BLaER1 treated with 17β-estradiol and CSF1 and Interleukin-3, amounts not matched to agents 10 nM and 100 nM (cell line): ENCODE measurements at regions not wholly inside any gene's neighbourhood (a gene's known extent, or its start where the extent isn't known, plus 50 kb on each side); places are given as distances from the start of the nearest gene placed in this dataset.

Experiments
- H3K27ac ChIP-seq, 11 experiments: shearing (Covaris generic); formaldehyde crosslinking; 2 replicates each; pipeline ENCODE4 v1.8.1; 2022
- H3K27me3 ChIP-seq, 11 experiments: shearing (Covaris generic); formaldehyde crosslinking; 2 replicates each; pipeline ENCODE4 v1.8.1; 2022
- H3K36me3 ChIP-seq, 11 experiments: shearing (Covaris generic); formaldehyde crosslinking; 2 replicates each; pipeline ENCODE4 v1.8.1; 2022
- H3K4me1 ChIP-seq, 10 experiments: shearing (Covaris generic); formaldehyde crosslinking; 2 replicates each; pipeline ENCODE4 v1.8.1; 2022
- H3K4me2 ChIP-seq, 11 experiments: shearing (Covaris generic); formaldehyde crosslinking; 2 replicates each; pipeline ENCODE4 v1.8.1; 2022
- H3K4me3 ChIP-seq, 10 experiments: shearing (Covaris generic); formaldehyde crosslinking; 2 replicates each; pipeline ENCODE4 v1.8.1; 2022
- H3K9ac ChIP-seq, 11 experiments: shearing (Covaris generic); formaldehyde crosslinking; 2 replicates each; pipeline ENCODE4 v1.8.1; 2022
- H3K9me3 ChIP-seq, 11 experiments: shearing (Covaris generic); formaldehyde crosslinking; replicated peaks in 1 of 11; 2 replicates each; pipeline ENCODE4 v1.8.1; 2022
- H4K20me1 ChIP-seq, 11 experiments: shearing (Covaris generic); formaldehyde crosslinking; 2 replicates each; pipeline ENCODE4 v1.8.1; 2022
- Cebpa-rat ChIP-seq, 11 experiments: shearing (Covaris generic); IDR thresholded peaks; 2 replicates each; pipeline ENCODE4 v1.8.1; 2022

GRCh38 chrX:124212622-124213021 is 119.8 kb upstream of the TEX13D start:
- peak overlapping the region in 10 of 11 experiments; percentile 5 to 53 (median 27); a peak in 13 of 22 replicates for H3K4me2 ChIP-seq
- peaks cover 41 to 60% (median 53%) of the 10 kb centered on the region in 10 experiments for H3K4me1 ChIP-seq
- peaks cover 51 to 87% (median 75%) of the 10 kb centered on the region in 11 experiments for H3K27me3 ChIP-seq
- no peak overlapping the region for H3K4me3 ChIP-seq
- H3K9ac ChIP-seq: no peak overlapping the region
- no peaks in the 10 kb centered on the region; a peak in 1 of 22 replicates for H4K20me1 ChIP-seq
- no peaks in the 10 kb centered on the region for H3K36me3 ChIP-seq
- no peaks in the 10 kb centered on the region for H3K9me3 ChIP-seq
- H3K27ac ChIP-seq: peak overlapping the region in 8 of 11 experiments; percentile 10 to 68 (median 48); a peak in 9 of 22 replicates
- TF ChIP-seq Cebpa-rat (IDR thresholded peaks at IDR 0.05): peak in 8 of 11 experiments; percentile 27 to 67 (median 51); a peak in 8 of 22 replicates

GRCh38 chrX:124215786-124216185 is 116.7 kb upstream of the TEX13D start:
- Histone ChIP-seq H3K4me2 (peak overlapping the region in 8 of 11 experiments; percentile 70 to 84 (median 73); a peak in 13 of 22 replicates), H3K9ac (no peak overlapping the region)
- TF ChIP-seq Cebpa-rat (IDR thresholded peaks at IDR 0.05): no peak

GRCh38 chrX:124216396-124217115 is 115.9 kb upstream of the TEX13D start:
- peaks cover 75 to 92% (median 89%) of the 10 kb centered on the region in 11 experiments for H3K27me3 ChIP-seq
- H4K20me1 ChIP-seq: no peaks in the 10 kb centered on the region; a peak in 1 of 22 replicates
- H3K9ac ChIP-seq: peak overlapping the region in 10 of 11 experiments; percentile 59 to 86 (median 77); a peak in 19 of 22 replicates
- peak overlapping the region; percentile 70 to 84 (median 73) for H3K4me2 ChIP-seq
- no peaks in the 10 kb centered on the region for H3K36me3 ChIP-seq
- 0 out of 20 replicates have a peak overlapping the region, but pooled peaks of 1 of the 10 experiments have one; percentile 5 for H3K4me3 ChIP-seq
- H3K9me3 ChIP-seq: peaks cover 0 to 11% (median 8%) of the 10 kb centered on the region in 11 experiments; a peak in 14 of 22 replicates
- no peak for TF ChIP-seq Cebpa-rat (IDR thresholded peaks at IDR 0.05)
- peak overlapping the region; percentile 42 to 94 (median 90); a peak in 21 of 22 replicates for H3K27ac ChIP-seq
- H3K4me1 ChIP-seq: peaks cover 49 to 75% (median 60%) of the 10 kb centered on the region in 10 experiments

More at GRCh38 chrX:124215786-124216185, 116.7 kb upstream of the TEX13D start:
- H4K20me1 ChIP-seq: no peaks in the 10 kb centered on the region; a peak in 1 of 22 replicates
- peaks cover 49 to 75% (median 60%) of the 10 kb centered on the region in 10 experiments for H3K4me1 ChIP-seq
- peaks cover 67 to 92% (median 83%) of the 10 kb centered on the region in 11 experiments for H3K27me3 ChIP-seq
- H3K27ac ChIP-seq: peak overlapping the region in 9 of 11 experiments; percentile 8 to 94 (median 91); a peak in 15 of 22 replicates
- H3K9me3 ChIP-seq: peaks cover 0 to 8% (median 7%) of the 10 kb centered on the region in 11 experiments; a peak in 14 of 22 replicates
- no peaks in the 10 kb centered on the region for H3K36me3 ChIP-seq
- no peak overlapping the region for H3K4me3 ChIP-seq

- peak in 2 of 11 experiments; percentile 20; a peak in 2 of 22 replicates for TF ChIP-seq Cebpa-rat (IDR thresholded peaks at IDR 0.05)
- Histone ChIP-seq H3K4me2 (peak overlapping the region; percentile 70 to 84 (median 73)), H3K27ac (peak overlapping the region; percentile 42 to 94 (median 90); a peak in 21 of 22 replicates), H3K36me3 (no peaks in the 10 kb centered on the region), H4K20me1 (no peaks in the 10 kb centered on the region; a peak in 1 of 22 replicates), H3K9ac (peak overlapping the region; percentile 11 to 86 (median 76); a peak in 21 of 22 replicates), H3K9me3 (peaks cover 0 to 11% (median 8%) of the 10 kb centered on the region in 11 experiments; a peak in 14 of 22 replicates), H3K4me1 (peaks cover 46 to 70% (median 57%) of the 10 kb centered on the region in 10 experiments), H3K27me3 (peaks cover 80 to 98% (median 95%) of the 10 kb centered on the region in 11 experiments), H3K4me3 (peak overlapping the region in 7 of 10 experiments; percentile 18 to 42 (median 31); a peak in 8 of 20 replicates)
Observed at GRCh38 chrX:124217304-124218251, 114.9 kb upstream of the TEX13D start.

- no peak overlapping the region for H3K9ac ChIP-seq
- peaks cover 13 to 33% (median 29%) of the 10 kb centered on the region in 10 experiments for H3K4me1 ChIP-seq
- H3K4me3 ChIP-seq: no peak overlapping the region
- H3K27ac ChIP-seq: no peak overlapping the region
- no peak for TF ChIP-seq Cebpa-rat (IDR thresholded peaks at IDR 0.05)
- no peaks in the 10 kb centered on the region for H4K20me1 ChIP-seq
- peaks cover 89 to 100% (median 100%) of the 10 kb centered on the region in 11 experiments for H3K27me3 ChIP-seq
- peaks cover 0 to 11% (median 8%) of the 10 kb centered on the region in 11 experiments; a peak in 14 of 22 replicates for H3K9me3 ChIP-seq
- H3K36me3 ChIP-seq: no peaks in the 10 kb centered on the region
- H3K4me2 ChIP-seq: no peak overlapping the region
Observed at GRCh38 chrX:124223524-124223923, 108.9 kb upstream of the TEX13D start.

GRCh38 chrX:124224528-124224927 is 107.9 kb upstream of the TEX13D start:
- Histone ChIP-seq H4K20me1 (no peaks in the 10 kb centered on the region), H3K36me3 (no peaks in the 10 kb centered on the region), H3K27ac (no peak overlapping the region), H3K9ac (no peak overlapping the region), H3K4me3 (no peak overlapping the region), H3K27me3 (peaks cover 89 to 100% (median 100%) of the 10 kb centered on the region in 11 experiments), H3K4me2 (no peak overlapping the region), H3K4me1 (peaks cover 3 to 23% (median 19%) of the 10 kb centered on the region in 10 experiments; a peak in 19 of 20 replicates), H3K9me3 (peaks cover 0 to 11% (median 8%) of the 10 kb centered on the region in 11 experiments; a peak in 14 of 22 replicates)
- TF ChIP-seq Cebpa-rat (IDR thresholded peaks at IDR 0.05): no peak

- peak overlapping the region in 9 of 11 experiments; percentile 5 to 64 (median 50); a peak in 13 of 22 replicates for H3K27ac ChIP-seq
- peaks cover 0 to under 1% (median 0%) of the 10 kb centered on the region in 11 experiments; a peak in 1 of 22 replicates for H3K9me3 ChIP-seq
- no peaks in the 10 kb centered on the region for H3K36me3 ChIP-seq
- 0 out of 22 replicates have a peak overlapping the region, but pooled peaks of 1 of the 11 experiments have one; percentile 10 for H3K9ac ChIP-seq
- no peak overlapping the region for H3K4me3 ChIP-seq
- H3K27me3 ChIP-seq: peaks cover 92 to 100% (median 100%) of the 10 kb centered on the region in 11 experiments
- no peaks in the 10 kb centered on the region for H4K20me1 ChIP-seq
- peak overlapping the region in 7 of 11 experiments; percentile 2 to 30 (median 23); a peak in 5 of 22 replicates for H3K4me2 ChIP-seq
- TF ChIP-seq Cebpa-rat (IDR thresholded peaks at IDR 0.05): peak in 4 of 11 experiments; percentile 11 to 55 (median 29); a peak in 2 of 22 replicates
- H3K4me1 ChIP-seq: peaks cover 0 to 17% (median 11%) of the 10 kb centered on the region in 10 experiments; a peak in 12 of 20 replicates
Observed at GRCh38 chrX:124226129-124226528, 106.3 kb upstream of the TEX13D start.

GRCh38 chrX:124228849-124229248 is 103.6 kb upstream of the TEX13D start:
- Histone ChIP-seq H3K27me3 (peaks cover 94 to 100% (median 100%) of the 10 kb centered on the region in 11 experiments), H3K4me3 (no peak overlapping the region), H3K9me3 (no peaks in the 10 kb centered on the region), H3K4me1 (peaks cover 0 to 17% (median 11%) of the 10 kb centered on the region in 10 experiments; a peak in 12 of 20 replicates), H3K4me2 (no peak overlapping the region), H3K36me3 (no peaks in the 10 kb centered on the region), H3K9ac (no peak overlapping the region), H4K20me1 (no peaks in the 10 kb centered on the region; a peak in 1 of 22 replicates), H3K27ac (no peak overlapping the region)
- TF ChIP-seq Cebpa-rat (IDR thresholded peaks at IDR 0.05): no peak
